ENCODE measurements at regions not wholly inside any gene's neighbourhood (a gene's known extent, or its start where the extent isn't known, plus 50 kb on each side); places are given as distances from the start of the nearest gene placed in this dataset.
"Not testable (repeated sequence)": the region's sequence is repeated elsewhere in the genome, so short reads cannot be mapped to it uniquely, and the experiment has no call there.

GRCh38 chr20:19056909-19057308 is 155.5 kb upstream of the SLC24A3 start:
- Histone ChIP-seq H3K27ac (no peak overlapping the region), H3K4me3 (ENCODE audit: low read depth, low read length) (no peak overlapping the region), H3K9ac (no peak overlapping the region), H3K36me3 (ENCODE audit: control insufficient read depth, insufficient read depth, low read length) (no peaks in the 10 kb centered on the region), H3K79me2 (no peaks in the 10 kb centered on the region), H3K27me3 (ENCODE audit: control insufficient read depth, insufficient read depth, low read length) (no peaks in the 10 kb centered on the region), H2AFZ (no peak overlapping the region), H3K4me1 (no peaks in the 10 kb centered on the region), H3K9me3 (ENCODE audit: control insufficient read depth, low read length) (no peaks in the 10 kb centered on the region), H3K4me2 (ENCODE audit: low read length) (no peak overlapping the region)
- TF ChIP-seq CTCF (IDR thresholded peaks at IDR 0.05), result no peak

GRCh38 chr20:19064788-19065187 is 147.7 kb upstream of the SLC24A3 start:
- not testable (repeated sequence) for H3K27ac ChIP-seq; H3K79me2 ChIP-seq; H3K27me3 ChIP-seq (ENCODE audit: control insufficient read depth, insufficient read depth, low read length); H3K4me2 ChIP-seq (ENCODE audit: low read length); H3K9me3 ChIP-seq (ENCODE audit: control insufficient read depth, low read length); H3K9ac ChIP-seq; H3K4me3 ChIP-seq (ENCODE audit: low read depth, low read length); H2AFZ ChIP-seq; H3K36me3 ChIP-seq (ENCODE audit: control insufficient read depth, insufficient read depth, low read length); H3K4me1 ChIP-seq

GRCh38 chr20:19067986-19068385 is 144.5 kb upstream of the SLC24A3 start:
- H3K4me3 ChIP-seq (ENCODE audit: low read depth, low read length), result no peak overlapping the region
- H3K79me2 ChIP-seq, result no peaks in the 10 kb centered on the region
- no peaks in the 10 kb centered on the region for H3K9me3 ChIP-seq (ENCODE audit: control insufficient read depth, low read length)
- peaks cover 2% of the 10 kb centered on the region for H3K36me3 ChIP-seq (ENCODE audit: control insufficient read depth, insufficient read depth, low read length)
- no peak overlapping the region for H3K4me2 ChIP-seq (ENCODE audit: low read length)
- no peak for TF ChIP-seq CTCF (IDR thresholded peaks at IDR 0.05)
- no peak overlapping the region for H3K27ac ChIP-seq
- no peak overlapping the region for H2AFZ ChIP-seq
- no peaks in the 10 kb centered on the region for H3K4me1 ChIP-seq
- no peaks in the 10 kb centered on the region for H3K27me3 ChIP-seq (ENCODE audit: control insufficient read depth, insufficient read depth, low read length)
- no peak overlapping the region for H3K9ac ChIP-seq

GRCh38 chr20:19070026-19070425 is 142.4 kb upstream of the SLC24A3 start:
- H3K36me3 ChIP-seq (ENCODE audit: control insufficient read depth, insufficient read depth, low read length), result peaks cover 2% of the 10 kb centered on the region
- H3K79me2 ChIP-seq, result no peaks in the 10 kb centered on the region
- no peaks in the 10 kb centered on the region for H3K9me3 ChIP-seq (ENCODE audit: control insufficient read depth, low read length)
- no peak overlapping the region for H3K4me3 ChIP-seq (ENCODE audit: low read depth, low read length)
- no peak for TF ChIP-seq CTCF (IDR thresholded peaks at IDR 0.05)
- no peaks in the 10 kb centered on the region for H3K4me1 ChIP-seq
- no peaks in the 10 kb centered on the region for H3K27me3 ChIP-seq (ENCODE audit: control insufficient read depth, insufficient read depth, low read length)
- H3K4me2 ChIP-seq (ENCODE audit: low read length), result no peak overlapping the region
- no peak overlapping the region for H3K27ac ChIP-seq
- H2AFZ ChIP-seq, result no peak overlapping the region
- no peak overlapping the region for H3K9ac ChIP-seq

- Histone ChIP-seq H3K9ac (no peak overlapping the region), H3K27ac (no peak overlapping the region), H3K9me3 (ENCODE audit: control insufficient read depth, low read length) (no peaks in the 10 kb centered on the region), H3K79me2 (no peaks in the 10 kb centered on the region), H2AFZ (no peak overlapping the region), H3K27me3 (ENCODE audit: control insufficient read depth, insufficient read depth, low read length) (no peaks in the 10 kb centered on the region), H3K4me3 (ENCODE audit: low read depth, low read length) (no peak overlapping the region), H3K4me1 (no peaks in the 10 kb centered on the region), H3K36me3 (ENCODE audit: control insufficient read depth, insufficient read depth, low read length) (peaks cover 2% of the 10 kb centered on the region), H3K4me2 (ENCODE audit: low read length) (no peak overlapping the region)
- no peak for TF ChIP-seq CTCF (IDR thresholded peaks at IDR 0.05)
Measured at GRCh38 chr20:19070681-19071445, 141.6 kb upstream of the SLC24A3 start.
